ENCODE measurements at regions not wholly inside any gene's neighbourhood (a gene's known extent, or its start where the extent isn't known, plus 50 kb on each side); places are given as distances from the start of the nearest gene placed in this dataset.

DNA sequence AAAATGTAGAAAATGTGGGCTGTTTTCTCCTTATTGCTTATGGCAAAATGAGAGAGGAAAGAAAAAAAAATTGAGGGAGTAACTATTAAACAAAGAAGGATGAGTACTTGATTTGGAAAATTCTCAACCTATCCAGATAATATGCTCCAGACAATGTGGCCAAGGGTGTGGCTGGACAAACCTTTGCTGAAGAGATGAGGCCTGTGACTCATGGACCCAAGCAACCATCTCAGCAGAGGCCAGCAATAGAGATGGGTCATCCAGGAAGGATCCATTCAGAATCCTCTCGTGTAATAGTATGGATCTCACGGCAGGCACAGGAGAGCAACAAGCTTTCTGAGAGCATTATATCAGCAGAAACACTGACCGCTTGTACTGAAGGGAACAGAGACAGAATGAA is 120.3 kb upstream of the CELF2 start:
- Mint-ChIP-seq H3K27ac (no peak overlapping the region), H3K4me3 (no peak overlapping the region), H3K9me3 (no peaks in the 10 kb centered on the region), H3K27me3 (ENCODE audit: low read depth in 2 of 2) (peaks cover 16 to 32% of the 10 kb centered on the region in 2 donors), H3K36me3 (no peaks in the 10 kb centered on the region), H3K4me1 (no peaks in the 10 kb centered on the region)
- Histone ChIP-seq H3K4me3 (ENCODE audit: low read length) (no peak overlapping the region), H3K9me3 (ENCODE audit: control insufficient read depth, insufficient read depth, low read length) (no peaks in the 10 kb centered on the region), H3K4me1 (ENCODE audit: control insufficient read depth, insufficient read depth, low read length) (no peaks in the 10 kb centered on the region), H3K36me3 (ENCODE audit: control insufficient read depth, insufficient read depth, low read length) (no peaks in the 10 kb centered on the region), H3K27ac (ENCODE audit: low read length) (no peak overlapping the region), H3K27me3 (ENCODE audit: control insufficient read depth, insufficient read depth, low read length) (no peaks in the 10 kb centered on the region)
- DNase-seq: no peak
- no peak for ATAC-seq
- TF ChIP-seq, protein P1, sequence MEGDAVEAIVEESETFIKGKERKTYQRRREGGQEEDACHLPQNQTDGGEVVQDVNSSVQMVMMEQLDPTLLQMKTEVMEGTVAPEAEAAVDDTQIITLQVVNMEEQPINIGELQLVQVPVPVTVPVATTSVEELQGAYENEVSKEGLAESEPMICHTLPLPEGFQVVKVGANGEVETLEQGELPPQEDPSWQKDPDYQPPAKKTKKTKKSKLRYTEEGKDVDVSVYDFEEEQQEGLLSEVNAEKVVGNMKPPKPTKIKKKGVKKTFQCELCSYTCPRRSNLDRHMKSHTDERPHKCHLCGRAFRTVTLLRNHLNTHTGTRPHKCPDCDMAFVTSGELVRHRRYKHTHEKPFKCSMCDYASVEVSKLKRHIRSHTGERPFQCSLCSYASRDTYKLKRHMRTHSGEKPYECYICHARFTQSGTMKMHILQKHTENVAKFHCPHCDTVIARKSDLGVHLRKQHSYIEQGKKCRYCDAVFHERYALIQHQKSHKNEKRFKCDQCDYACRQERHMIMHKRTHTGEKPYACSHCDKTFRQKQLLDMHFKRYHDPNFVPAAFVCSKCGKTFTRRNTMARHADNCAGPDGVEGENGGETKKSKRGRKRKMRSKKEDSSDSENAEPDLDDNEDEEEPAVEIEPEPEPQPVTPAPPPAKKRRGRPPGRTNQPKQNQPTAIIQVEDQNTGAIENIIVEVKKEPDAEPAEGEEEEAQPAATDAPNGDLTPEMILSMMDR (IDR thresholded peaks at IDR 0.05): no peak
- intact Hi-C loops (cut with micrococcal nuclease): no loop called here
- WGBS (ENCODE audit: insufficient coverage): 92% methylated on average over 3 of the region's 3 CpGs

DNA sequence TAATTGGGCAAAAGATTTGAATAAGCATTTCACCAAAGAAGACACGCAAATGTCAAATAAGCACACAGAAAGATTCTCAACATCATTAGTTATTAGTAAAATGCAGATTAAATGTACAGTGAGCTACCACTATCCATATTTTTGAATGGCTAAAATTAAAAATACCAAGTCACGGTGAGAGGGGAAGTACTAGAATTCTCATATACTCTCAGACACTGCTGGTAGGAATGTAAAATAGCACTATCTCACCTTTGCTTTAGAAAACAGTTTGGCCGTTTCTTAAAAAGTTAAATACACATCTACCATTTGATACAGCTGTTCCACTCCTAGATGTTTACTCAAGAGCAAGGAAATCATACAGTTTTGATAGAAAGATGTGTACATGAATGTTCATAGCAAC is 115.8 kb upstream of the CELF2 start:
- Histone ChIP-seq H3K27me3 (ENCODE audit: control insufficient read depth, insufficient read depth, low read length) (no peaks in the 10 kb centered on the region), H3K27ac (ENCODE audit: low read length) (no peak overlapping the region), H3K9me3 (ENCODE audit: control insufficient read depth, insufficient read depth, low read length) (no peaks in the 10 kb centered on the region), H3K4me3 (ENCODE audit: low read length) (no peak overlapping the region), H3K4me1 (ENCODE audit: control insufficient read depth, insufficient read depth, low read length) (no peaks in the 10 kb centered on the region), H3K36me3 (ENCODE audit: control insufficient read depth, insufficient read depth, low read length) (no peaks in the 10 kb centered on the region)
- ATAC-seq (no peak), DNase-seq (no peak)
- TF ChIP-seq, protein P1 (IDR thresholded peaks at IDR 0.05): no peak
- Mint-ChIP-seq H3K4me1 (no peaks in the 10 kb centered on the region), H3K27me3 (ENCODE audit: low read depth in 2 of 2) (peaks cover 10 to 12% of the 10 kb centered on the region in 2 donors), H3K4me3 (no peak overlapping the region), H3K27ac (no peak overlapping the region), H3K9me3 (no peaks in the 10 kb centered on the region), H3K36me3 (no peaks in the 10 kb centered on the region)
- intact Hi-C loops (cut with micrococcal nuclease): no loop called here
- no CpG with 5 or more reads among the region's 3 CpGs for WGBS (ENCODE audit: insufficient coverage)

DNA sequence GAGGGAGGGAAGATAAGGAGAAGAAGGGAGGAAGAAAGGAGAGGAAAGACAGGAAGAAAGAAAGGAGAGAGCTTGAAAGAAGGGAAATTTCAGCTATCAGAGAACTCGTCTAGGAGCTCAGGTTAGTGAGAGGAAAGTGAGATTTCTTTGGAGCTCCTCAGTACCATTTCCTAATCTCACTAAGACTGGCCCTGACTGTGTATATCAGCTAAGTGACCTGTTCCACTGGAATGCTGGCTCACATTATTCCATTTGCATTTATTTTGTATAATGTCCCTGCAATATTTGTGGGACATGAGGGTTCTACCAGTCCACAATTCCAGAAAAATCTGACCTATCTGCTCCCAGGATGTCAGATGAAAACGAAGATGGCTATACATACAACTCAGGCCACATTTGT is 114.7 kb upstream of the CELF2 start:
- no CpG with 5 or more reads among the region's 2 CpGs for WGBS (ENCODE audit: insufficient coverage)
- intact Hi-C loops (cut with micrococcal nuclease): no loop called here
- Histone ChIP-seq H3K4me3 (ENCODE audit: low read length) (no peak overlapping the region), H3K27me3 (ENCODE audit: control insufficient read depth, insufficient read depth, low read length) (no peaks in the 10 kb centered on the region), H3K4me1 (ENCODE audit: control insufficient read depth, insufficient read depth, low read length) (no peaks in the 10 kb centered on the region), H3K9me3 (ENCODE audit: control insufficient read depth, insufficient read depth, low read length) (no peaks in the 10 kb centered on the region), H3K36me3 (ENCODE audit: control insufficient read depth, insufficient read depth, low read length) (no peaks in the 10 kb centered on the region), H3K27ac (ENCODE audit: low read length) (no peak overlapping the region)
- ATAC-seq: no peak
- Mint-ChIP-seq H3K4me3 (no peak overlapping the region), H3K4me1 (no peaks in the 10 kb centered on the region), H3K27ac (no peak overlapping the region), H3K9me3 (no peaks in the 10 kb centered on the region), H3K36me3 (no peaks in the 10 kb centered on the region), H3K27me3 (ENCODE audit: low read depth in 2 of 2) (peaks cover 7 to 12% of the 10 kb centered on the region in 2 donors)
- DNase-seq: no peak
- TF ChIP-seq, protein P1 (IDR thresholded peaks at IDR 0.05): no peak

DNA sequence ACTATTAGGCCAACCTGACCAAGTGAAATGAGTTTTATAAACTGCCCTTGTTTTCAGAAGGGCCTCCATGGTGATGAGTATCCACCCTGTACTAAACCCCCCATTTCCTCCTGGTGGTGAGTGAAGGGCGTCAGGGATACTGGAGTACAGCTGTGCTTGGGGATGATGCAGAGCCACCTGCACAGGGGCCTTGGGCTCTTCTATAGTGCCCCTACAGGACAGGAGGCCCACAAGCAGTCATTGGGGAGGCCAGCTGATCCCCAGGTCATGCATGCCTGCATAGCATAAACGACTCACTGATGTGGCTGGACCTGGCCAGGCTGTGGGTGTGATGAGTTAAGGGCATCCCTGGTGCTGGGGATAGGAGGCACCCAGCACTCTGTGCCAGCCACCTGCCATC is 114.1 kb upstream of the CELF2 start:
- 80% methylated on average over 2 of the region's 2 CpGs for WGBS (ENCODE audit: insufficient coverage)
- TF ChIP-seq, protein P1 (IDR thresholded peaks at IDR 0.05): no peak
- Mint-ChIP-seq H3K27me3 (ENCODE audit: low read depth in 2 of 2) (peaks cover 7 to 12% of the 10 kb centered on the region in 2 donors), H3K9me3 (no peaks in the 10 kb centered on the region), H3K36me3 (no peaks in the 10 kb centered on the region), H3K27ac (no peak overlapping the region), H3K4me3 (no peak overlapping the region), H3K4me1 (no peaks in the 10 kb centered on the region)
- H3K4me1 ChIP-seq (ENCODE audit: control insufficient read depth, insufficient read depth, low read length): no peaks in the 10 kb centered on the region
- ATAC-seq (no peak), DNase-seq (no peak)
- no peaks in the 10 kb centered on the region for H3K27me3 ChIP-seq (ENCODE audit: control insufficient read depth, insufficient read depth, low read length)
- H3K9me3 ChIP-seq (ENCODE audit: control insufficient read depth, insufficient read depth, low read length): no peaks in the 10 kb centered on the region
- no peak overlapping the region for H3K27ac ChIP-seq (ENCODE audit: low read length)
- intact Hi-C loops (cut with micrococcal nuclease): no loop called here
- H3K36me3 ChIP-seq (ENCODE audit: control insufficient read depth, insufficient read depth, low read length): no peaks in the 10 kb centered on the region
- H3K4me3 ChIP-seq (ENCODE audit: low read length): no peak overlapping the region
